Osteocyte (in vitro differentiated cells): ENCODE measurements at regions not wholly inside any gene's neighbourhood (a gene's known extent, or its start where the extent isn't known, plus 50 kb on each side); places are given as distances from the start of the nearest gene placed in this dataset.

Source experiments
- DNase-seq: peaks from one replicate; pipeline ENCODE4 v3.0.0; 2021; ENCODE audit warnings: mixed read lengths; ENCODE audit not compliant: unreplicated experiment; ENCODE audit errors: extremely low spot score
- H3K27ac Mint-ChIP-seq: one replicate; pipeline ENCODE4 v1.8.0; 2021; ENCODE audit warnings: mild to moderate bottlenecking, mixed read lengths; ENCODE audit not compliant: unreplicated experiment
- H3K27me3 Mint-ChIP-seq: one replicate; pipeline ENCODE4 v1.8.0; 2021; ENCODE audit warnings: mixed read lengths; ENCODE audit not compliant: unreplicated experiment
- H3K36me3 Mint-ChIP-seq: one replicate; pipeline ENCODE4 v1.8.0; 2021; ENCODE audit warnings: mixed read lengths; ENCODE audit not compliant: unreplicated experiment
- H3K4me1 Mint-ChIP-seq: one replicate; pipeline ENCODE4 v1.8.0; 2021; ENCODE audit warnings: mixed read lengths; ENCODE audit not compliant: unreplicated experiment
- H3K4me3 Mint-ChIP-seq: one replicate; pipeline ENCODE4 v1.8.0; 2021; ENCODE audit warnings: mild to moderate bottlenecking, moderate library complexity, mixed read lengths; ENCODE audit not compliant: unreplicated experiment
- H3K9me3 Mint-ChIP-seq: one replicate; pipeline ENCODE4 v1.8.0; 2021; ENCODE audit warnings: mixed read lengths; ENCODE audit not compliant: unreplicated experiment
- CTCF ChIP-seq: fragments of 200-600 bp; sonication (generic); IDR thresholded peaks from 2 replicates; pipeline ENCODE4 v1.5.0; 2021; ENCODE audit warnings: antibody characterized with exemption, mild to moderate bottlenecking, moderate library complexity

DNA sequence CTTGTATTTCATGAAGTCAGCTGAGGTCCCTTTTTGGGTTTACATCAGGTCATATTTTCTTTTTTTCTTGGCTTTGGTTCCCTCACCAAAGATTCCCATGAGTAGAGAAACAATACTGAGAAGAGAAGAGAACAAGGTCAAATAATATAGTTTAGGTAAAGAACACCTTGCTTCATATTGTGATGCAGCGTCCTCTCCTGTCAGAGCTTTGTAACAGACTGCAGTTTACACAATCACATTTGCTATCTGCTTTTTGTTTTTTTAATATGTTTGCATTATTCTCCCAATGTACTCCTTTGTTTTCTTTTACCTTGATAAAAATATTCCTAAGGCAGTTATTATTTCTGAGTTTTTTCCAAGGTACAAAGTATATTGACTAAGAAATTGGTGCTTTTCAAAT is 283.2 kb downstream of the SHOX2 start:
- Mint-ChIP-seq H3K27ac (no peak overlapping the region), H3K36me3 (no peaks in the 10 kb centered on the region), H3K4me1 (no peaks in the 10 kb centered on the region), H3K27me3 (peaks cover 26% of the 10 kb centered on the region), H3K9me3 (no peaks in the 10 kb centered on the region), H3K4me3 (no peak overlapping the region)
- TF ChIP-seq CTCF: no peak
- no peak for DNase-seq

- no peak for TF ChIP-seq CTCF
- H3K36me3 Mint-ChIP-seq: no peaks in the 10 kb centered on the region
- no peaks in the 10 kb centered on the region for H3K9me3 Mint-ChIP-seq
- peaks cover 48% of the 10 kb centered on the region for H3K27me3 Mint-ChIP-seq
- DNase-seq: no peak
- H3K4me1 Mint-ChIP-seq: no peaks in the 10 kb centered on the region
- H3K4me3 Mint-ChIP-seq: no peak overlapping the region
- no peak overlapping the region for H3K27ac Mint-ChIP-seq
These were observed 286.1 kb downstream of the SHOX2 start for GRCh38 chr3:157820157-157820517.

- TF ChIP-seq CTCF: no peak
These were observed 286.7 kb downstream of the SHOX2 start for GRCh38 chr3:157819270-157820156.

GRCh38 chr3:157816896-157817295 is 289.3 kb downstream of the SHOX2 start:
- no peak overlapping the region for H3K27ac Mint-ChIP-seq
- TF ChIP-seq CTCF: no peak
- no peaks in the 10 kb centered on the region for H3K4me1 Mint-ChIP-seq
- H3K4me3 Mint-ChIP-seq: no peak overlapping the region
- H3K27me3 Mint-ChIP-seq: peaks cover 50% of the 10 kb centered on the region
- H3K36me3 Mint-ChIP-seq: no peaks in the 10 kb centered on the region
- H3K9me3 Mint-ChIP-seq: no peaks in the 10 kb centered on the region
- no peak for DNase-seq

More at GRCh38 chr3:157819270-157820156, 286.7 kb downstream of the SHOX2 start:
- Mint-ChIP-seq H3K27me3 (peaks cover 49% of the 10 kb centered on the region), H3K36me3 (no peaks in the 10 kb centered on the region), H3K4me3 (no peak overlapping the region), H3K4me1 (no peaks in the 10 kb centered on the region), H3K9me3 (no peaks in the 10 kb centered on the region), H3K27ac (no peak overlapping the region)
- no peak for DNase-seq

DNA sequence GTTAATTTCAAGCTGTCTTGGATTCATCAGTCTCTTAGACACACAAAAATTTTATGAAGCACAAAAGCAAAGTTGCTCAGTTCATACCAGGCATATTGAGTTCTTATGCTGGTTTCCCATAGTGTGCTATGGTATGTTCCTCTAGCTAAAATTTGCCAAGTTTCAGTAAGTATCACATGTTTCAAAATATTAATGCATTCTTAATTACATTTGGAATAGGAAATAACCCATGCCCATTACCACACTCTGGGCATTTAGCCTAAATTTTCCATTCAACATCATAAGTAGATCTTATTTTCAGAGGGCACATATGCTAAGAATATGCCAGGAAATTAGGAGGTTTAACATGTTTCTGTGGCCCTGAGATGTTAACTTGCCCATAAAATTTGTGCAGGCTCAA is 289.9 kb downstream of the SHOX2 start:
- Mint-ChIP-seq H3K4me3 (no peak overlapping the region), H3K4me1 (no peaks in the 10 kb centered on the region), H3K27ac (no peak overlapping the region), H3K27me3 (peaks cover 45% of the 10 kb centered on the region), H3K36me3 (no peaks in the 10 kb centered on the region), H3K9me3 (no peaks in the 10 kb centered on the region)
- DNase-seq: no peak
- no peak for TF ChIP-seq CTCF
